22Rv1 (cell line): ENCODE measurements at regions not wholly inside any gene's neighbourhood (a gene's known extent, or its start where the extent isn't known, plus 50 kb on each side); places are given as distances from the start of the nearest gene placed in this dataset.
"Not testable (repeated sequence)": the region's sequence is repeated elsewhere in the genome, so short reads cannot be mapped to it uniquely, and the experiment has no call there.

Experiments
- H3K27ac ChIP-seq: fragments of 450-650 bp; 2 replicates; pipeline ENCODE4 v1.5.1; 2017
- CTCF ChIP-seq: fragments of 450-650 bp; IDR thresholded peaks from 2 replicates; pipeline ENCODE4 v1.5.1; 2017; ENCODE audit warnings: mild to moderate bottlenecking
- ZFX ChIP-seq: fragments of 450-650 bp; IDR thresholded peaks from 2 replicates; pipeline ENCODE4 v1.6.1; 2017; ENCODE audit warnings: antibody characterized with exemption, borderline replicate concordance

DNA sequence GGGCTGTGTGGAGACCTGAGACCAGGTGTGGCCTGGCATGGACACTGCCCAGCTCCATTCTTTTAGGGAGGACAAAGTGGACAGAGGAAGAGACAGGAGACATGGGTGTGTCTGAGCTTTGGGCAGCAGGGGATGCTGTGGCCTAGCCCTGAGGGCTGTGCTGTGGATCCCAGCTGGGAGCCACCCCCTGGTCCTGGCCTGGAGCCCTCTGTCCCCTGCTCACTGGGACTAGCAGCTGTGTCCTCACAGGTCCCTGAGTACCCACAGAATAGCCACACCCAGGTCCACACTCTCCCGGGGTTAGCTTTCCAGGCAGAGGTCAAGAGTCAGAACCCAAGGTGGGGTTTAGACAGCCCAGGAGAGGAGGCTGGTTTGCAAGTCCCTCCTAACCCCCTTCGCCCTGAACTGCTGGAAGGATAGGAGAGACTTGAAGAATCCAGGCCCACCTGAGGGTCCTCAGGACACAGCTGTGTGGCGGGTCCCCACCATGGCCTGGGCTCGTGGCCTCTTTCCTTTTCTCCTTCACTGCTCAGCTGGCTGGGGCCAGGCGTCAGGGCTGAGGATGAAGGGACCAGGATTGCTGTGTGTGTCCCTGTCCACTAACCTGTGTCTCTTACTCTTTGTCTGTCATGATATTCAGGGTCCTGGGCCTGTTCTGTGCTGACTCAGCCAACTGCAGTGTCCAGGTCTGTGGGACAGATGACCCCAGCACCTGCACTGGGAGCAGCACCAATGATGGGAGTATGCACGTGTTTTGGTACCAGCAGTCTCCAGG, 78.5 kb upstream of the VPREB1 start:
- TF ChIP-seq CTCF, result no peak
- no peak for TF ChIP-seq ZFX
- no peak overlapping the region for H3K27ac ChIP-seq

GRCh38 chr22:22164541-22165272, 79.9 kb upstream of the VPREB1 start:
- TF ChIP-seq CTCF (no peak; the same call in 1 of the 2 replicates), ZFX (no peak)
- no peak overlapping the region for H3K27ac ChIP-seq

GRCh38 chr22:22161924-22162851, 82.4 kb upstream of the VPREB1 start:
- TF ChIP-seq CTCF, result no peak
- TF ChIP-seq ZFX, result no peak
- no peak overlapping the region for H3K27ac ChIP-seq

DNA sequence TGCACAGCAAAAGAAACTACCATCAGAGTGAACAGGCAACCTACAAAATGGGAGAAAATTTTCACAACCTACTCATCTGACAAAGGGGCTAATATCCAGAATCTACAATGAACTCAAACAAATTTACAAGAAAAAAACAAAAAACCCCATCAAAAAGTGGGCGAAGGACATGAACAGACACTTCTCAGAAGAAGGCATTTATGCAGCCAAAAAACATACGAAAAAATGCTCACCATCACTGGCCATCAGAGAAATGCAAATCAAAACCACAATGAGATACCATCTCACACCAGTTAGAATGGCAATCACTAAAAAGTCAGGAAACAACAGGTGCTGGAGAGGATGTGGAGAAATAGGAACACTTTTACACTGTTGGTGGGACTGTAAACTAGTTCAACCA, 83.8 kb upstream of the VPREB1 start:
- not testable (repeated sequence) for H3K27ac ChIP-seq

- no peak overlapping the region for H3K27ac ChIP-seq
- TF ChIP-seq CTCF (no peak), ZFX (no peak)
These were observed 85.2 kb upstream of the VPREB1 start for GRCh38 chr22:22159384-22159783.

- no peak overlapping the region for H3K27ac ChIP-seq
- TF ChIP-seq CTCF, result no peak
- no peak for TF ChIP-seq ZFX
These were observed 85.6 kb upstream of the VPREB1 start for GRCh38 chr22:22158965-22159364.

- no peak overlapping the region for H3K27ac ChIP-seq
- TF ChIP-seq ZFX, result no peak
- no peak for TF ChIP-seq CTCF
These were observed 86.3 kb upstream of the VPREB1 start for GRCh38 chr22:22158207-22158816.
